ENCODE measurements at regions not wholly inside any gene's neighbourhood (a gene's known extent, or its start where the extent isn't known, plus 50 kb on each side); places are given as distances from the start of the nearest gene placed in this dataset.

DNA sequence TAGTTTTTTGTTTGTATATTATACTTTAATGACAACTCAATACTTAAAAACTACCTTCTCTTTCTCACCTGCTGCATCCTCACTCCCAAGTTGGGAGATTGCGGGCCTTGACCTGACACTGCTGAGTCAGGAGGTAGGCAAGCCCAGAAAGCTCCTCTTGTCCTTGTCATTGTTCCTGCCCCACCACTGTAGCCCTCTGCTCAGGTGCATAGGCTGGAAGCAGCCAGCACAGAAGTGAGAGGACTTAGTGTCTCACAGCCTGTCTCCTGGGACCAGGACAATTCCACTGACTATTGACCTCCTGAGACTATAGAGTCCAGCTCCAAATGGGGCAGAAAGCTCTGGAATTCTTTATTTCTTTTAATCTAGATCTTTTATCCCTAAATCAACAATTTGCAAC, 123.5 kb upstream of the NDP start:
- H3K9me3 ChIP-seq: no peaks in the 10 kb centered on the region
- 100% methylated on average over 1 of the region's 1 CpG for WGBS, 2 donors
- H3K4me3 ChIP-seq: no peak overlapping the region
- no peak overlapping the region for H3K27ac ChIP-seq
- TF ChIP-seq, protein P1, sequence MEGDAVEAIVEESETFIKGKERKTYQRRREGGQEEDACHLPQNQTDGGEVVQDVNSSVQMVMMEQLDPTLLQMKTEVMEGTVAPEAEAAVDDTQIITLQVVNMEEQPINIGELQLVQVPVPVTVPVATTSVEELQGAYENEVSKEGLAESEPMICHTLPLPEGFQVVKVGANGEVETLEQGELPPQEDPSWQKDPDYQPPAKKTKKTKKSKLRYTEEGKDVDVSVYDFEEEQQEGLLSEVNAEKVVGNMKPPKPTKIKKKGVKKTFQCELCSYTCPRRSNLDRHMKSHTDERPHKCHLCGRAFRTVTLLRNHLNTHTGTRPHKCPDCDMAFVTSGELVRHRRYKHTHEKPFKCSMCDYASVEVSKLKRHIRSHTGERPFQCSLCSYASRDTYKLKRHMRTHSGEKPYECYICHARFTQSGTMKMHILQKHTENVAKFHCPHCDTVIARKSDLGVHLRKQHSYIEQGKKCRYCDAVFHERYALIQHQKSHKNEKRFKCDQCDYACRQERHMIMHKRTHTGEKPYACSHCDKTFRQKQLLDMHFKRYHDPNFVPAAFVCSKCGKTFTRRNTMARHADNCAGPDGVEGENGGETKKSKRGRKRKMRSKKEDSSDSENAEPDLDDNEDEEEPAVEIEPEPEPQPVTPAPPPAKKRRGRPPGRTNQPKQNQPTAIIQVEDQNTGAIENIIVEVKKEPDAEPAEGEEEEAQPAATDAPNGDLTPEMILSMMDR (IDR thresholded peaks at IDR 0.05): no peak
- no peak for TF ChIP-seq POLR2A (IDR thresholded peaks at IDR 0.05)
- no peak for TF ChIP-seq POLR2AphosphoS5 (IDR thresholded peaks at IDR 0.05)
- DNase-seq (no peak), ATAC-seq (ENCODE audit: low FRiP score in 2 of 2) (no peak)
- no peaks in the 10 kb centered on the region for H3K4me1 ChIP-seq
- no peaks in the 10 kb centered on the region for H3K27me3 ChIP-seq
- H3K36me3 ChIP-seq: no peaks in the 10 kb centered on the region

DNA sequence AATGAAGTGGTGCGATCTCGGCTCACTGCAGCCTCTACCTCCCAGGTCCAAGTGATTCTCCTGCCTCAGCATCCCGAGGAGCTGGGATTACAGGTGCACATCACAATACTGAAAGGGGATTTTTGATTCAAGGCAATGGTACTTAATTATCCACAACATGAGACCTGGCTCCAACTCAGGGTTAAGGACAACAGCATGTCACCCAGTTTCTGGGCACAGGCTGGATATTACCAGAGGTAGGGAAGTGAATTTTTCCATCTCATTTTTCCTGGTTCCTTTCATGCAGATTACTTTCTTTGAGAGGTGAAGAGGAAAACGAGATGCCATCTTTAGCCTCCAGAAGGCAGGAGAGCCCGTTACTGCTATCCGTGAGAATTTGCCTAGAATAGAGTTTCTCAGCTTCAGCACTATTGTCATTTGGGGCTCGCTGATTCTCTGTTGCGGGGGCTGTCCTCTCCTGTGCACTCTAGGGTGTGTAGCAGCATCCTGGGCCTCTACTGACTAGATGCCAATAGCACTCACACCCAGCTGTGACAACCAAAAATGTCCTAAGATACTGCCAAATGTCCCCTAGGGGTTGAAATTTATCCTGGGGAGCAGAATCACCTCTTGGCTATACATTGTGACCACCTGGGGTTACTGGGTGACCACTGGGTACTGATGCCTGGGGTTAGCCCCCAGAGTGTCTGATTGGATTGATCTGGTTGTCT, 121.8 kb upstream of the NDP start:
- no peaks in the 10 kb centered on the region for H3K9me3 ChIP-seq
- ATAC-seq (ENCODE audit: low FRiP score in 2 of 2) (no peak), DNase-seq (no peak)
- TF ChIP-seq POLR2AphosphoS5 (IDR thresholded peaks at IDR 0.05) (no peak), POLR2A (IDR thresholded peaks at IDR 0.05) (no peak), EP300 (IDR thresholded peaks at IDR 0.05) (no peak)
- TF ChIP-seq, protein P1 (IDR thresholded peaks at IDR 0.05): no peak
- no peak overlapping the region for H3K4me3 ChIP-seq
- no peaks in the 10 kb centered on the region for H3K27me3 ChIP-seq
- H3K36me3 ChIP-seq: no peaks in the 10 kb centered on the region
- H3K4me1 ChIP-seq: no peaks in the 10 kb centered on the region
- 83 to 96% methylated on average over 6 to 8 of the region's 8 CpGs for WGBS, 2 donors
- no peak overlapping the region for H3K27ac ChIP-seq

DNA sequence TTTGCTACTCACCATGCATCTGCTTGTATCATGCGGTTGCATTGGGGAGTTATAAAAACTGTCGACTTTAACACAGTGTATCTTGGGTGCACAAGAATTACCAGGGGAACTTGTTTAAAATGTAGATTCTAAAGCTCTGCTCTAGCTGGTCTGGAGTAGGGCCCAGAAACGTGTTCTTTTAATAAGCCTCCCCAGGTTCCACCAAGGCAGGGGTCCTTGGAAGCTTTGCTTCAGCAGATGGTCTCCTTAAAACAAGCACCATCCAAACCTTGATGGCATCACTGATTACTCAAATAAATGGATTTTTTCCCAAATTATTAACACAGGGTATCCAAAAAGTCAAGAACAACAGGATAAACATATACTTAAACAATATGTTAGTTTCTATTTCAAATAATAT, 120.2 kb upstream of the NDP start:
- H3K9me3 ChIP-seq: no peaks in the 10 kb centered on the region
- ATAC-seq (ENCODE audit: low FRiP score in 2 of 2) (no peak), DNase-seq (no peak)
- H3K27me3 ChIP-seq: no peaks in the 10 kb centered on the region
- no peak overlapping the region for H3K4me3 ChIP-seq
- no peak overlapping the region for H3K27ac ChIP-seq
- WGBS, 2 donors: 73 to 93% methylated on average over 3 of the region's 3 CpGs
- no peaks in the 10 kb centered on the region for H3K4me1 ChIP-seq
- TF ChIP-seq EP300 (IDR thresholded peaks at IDR 0.05) (no peak), POLR2A (IDR thresholded peaks at IDR 0.05) (no peak), POLR2AphosphoS5 (IDR thresholded peaks at IDR 0.05) (no peak)
- TF ChIP-seq, protein P1 (IDR thresholded peaks at IDR 0.05): no peak
- H3K36me3 ChIP-seq: no peaks in the 10 kb centered on the region

DNA sequence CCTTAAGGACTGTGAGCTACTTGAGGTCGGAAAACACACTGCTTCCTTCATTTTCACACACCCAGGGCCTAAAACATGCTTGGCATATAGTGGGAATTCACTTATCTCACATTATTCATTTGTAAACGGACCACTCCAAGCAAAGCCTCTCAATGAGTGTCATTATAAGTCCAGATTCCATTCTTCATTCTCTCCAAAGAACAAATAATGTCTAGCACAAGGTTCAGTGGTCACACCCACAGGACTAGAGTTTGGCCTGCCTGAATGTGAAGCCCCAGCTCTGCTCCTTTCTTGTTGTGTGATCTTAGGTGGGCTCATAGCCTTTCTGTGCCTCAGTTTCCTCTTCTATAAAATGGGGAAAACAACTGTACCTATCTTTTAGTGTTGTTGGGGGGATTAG, 119.6 kb upstream of the NDP start:
- H3K36me3 ChIP-seq: no peaks in the 10 kb centered on the region
- no peak overlapping the region for H3K27ac ChIP-seq
- no peaks in the 10 kb centered on the region for H3K27me3 ChIP-seq
- H3K9me3 ChIP-seq: no peaks in the 10 kb centered on the region
- no peaks in the 10 kb centered on the region for H3K4me1 ChIP-seq
- WGBS, 2 donors: 43 to 45% methylated on average over 2 of the region's 2 CpGs
- no peak for DNase-seq
- TF ChIP-seq, protein P1 (IDR thresholded peaks at IDR 0.05): no peak
- TF ChIP-seq POLR2A (IDR thresholded peaks at IDR 0.05) (no peak), POLR2AphosphoS5 (IDR thresholded peaks at IDR 0.05) (no peak), EP300 (IDR thresholded peaks at IDR 0.05) (no peak)
- ATAC-seq (ENCODE audit: low FRiP score in 2 of 2): no peak
- H3K4me3 ChIP-seq: no peak overlapping the region

DNA sequence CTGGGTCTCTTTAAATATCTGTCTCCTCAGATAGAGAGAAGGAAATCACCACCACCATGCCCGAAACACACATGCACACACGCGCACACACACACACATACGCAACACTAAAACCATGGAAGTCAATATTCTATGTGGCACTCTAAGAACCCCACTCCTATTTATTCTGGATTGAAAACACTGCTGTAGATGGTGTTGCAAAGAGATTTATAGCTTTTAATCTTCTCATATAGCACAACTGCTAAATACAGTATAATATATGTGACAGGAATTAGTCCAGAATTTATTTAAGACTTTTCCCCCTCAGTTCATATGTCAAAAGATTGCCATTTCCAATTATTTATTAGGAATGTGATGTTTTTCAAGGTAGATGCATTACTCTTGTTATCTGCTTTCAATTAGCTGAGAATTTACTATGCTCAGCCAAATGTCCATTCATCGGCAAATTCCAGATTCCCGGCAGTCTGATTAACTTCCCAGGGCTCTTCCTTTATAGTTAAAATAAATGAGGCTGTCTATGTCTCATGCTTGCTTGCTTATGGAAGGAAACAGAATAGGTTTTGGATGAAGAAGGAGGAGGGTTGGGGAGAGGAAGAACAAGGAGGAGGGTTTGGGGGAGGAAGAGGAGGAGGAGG, 115.4 kb upstream of the NDP start:
- ATAC-seq (ENCODE audit: low FRiP score in 2 of 2) (no peak), DNase-seq (no peak)
- no peaks in the 10 kb centered on the region for H3K36me3 ChIP-seq
- TF ChIP-seq EP300 (IDR thresholded peaks at IDR 0.05) (no peak), POLR2AphosphoS5 (IDR thresholded peaks at IDR 0.05) (no peak), POLR2A (IDR thresholded peaks at IDR 0.05) (no peak)
- TF ChIP-seq, protein P1 (IDR thresholded peaks at IDR 0.05): no peak
- no peak overlapping the region for H3K4me3 ChIP-seq
- no peaks in the 10 kb centered on the region for H3K27me3 ChIP-seq
- WGBS, 2 donors: 85 to 90% methylated on average over 5 to 6 of the region's 6 CpGs
- H3K27ac ChIP-seq: no peak overlapping the region
- no peaks in the 10 kb centered on the region for H3K4me1 ChIP-seq
- no peaks in the 10 kb centered on the region for H3K9me3 ChIP-seq

Measured in upper lobe of left lung (tissue), 6 donors.